ENCODE measurements at regions not wholly inside any gene's neighbourhood (a gene's known extent, or its start where the extent isn't known, plus 50 kb on each side); places are given as distances from the start of the nearest gene placed in this dataset.
"Not testable (repeated sequence)": the region's sequence is repeated elsewhere in the genome, so short reads cannot be mapped to it uniquely, and the experiment has no call there.

DNA sequence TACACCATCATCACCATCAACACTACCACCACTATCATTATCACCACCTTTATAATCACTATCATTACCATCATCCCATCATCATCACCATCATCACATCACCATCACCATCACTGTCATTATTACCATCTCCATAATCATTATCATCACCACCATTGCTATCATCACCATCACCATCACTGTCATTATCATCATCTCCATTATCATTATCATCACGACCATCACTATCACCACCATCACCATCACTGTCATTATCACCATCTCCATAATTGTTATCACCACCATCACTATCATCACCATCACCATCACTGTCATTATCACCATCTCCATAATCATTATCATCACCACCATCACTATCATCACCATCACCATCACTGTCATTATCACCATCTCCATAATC lies 279.6 kb upstream of the HS6ST1 start:
- not testable (repeated sequence) for DNase-seq (ENCODE audit: low read depth)

DNA sequence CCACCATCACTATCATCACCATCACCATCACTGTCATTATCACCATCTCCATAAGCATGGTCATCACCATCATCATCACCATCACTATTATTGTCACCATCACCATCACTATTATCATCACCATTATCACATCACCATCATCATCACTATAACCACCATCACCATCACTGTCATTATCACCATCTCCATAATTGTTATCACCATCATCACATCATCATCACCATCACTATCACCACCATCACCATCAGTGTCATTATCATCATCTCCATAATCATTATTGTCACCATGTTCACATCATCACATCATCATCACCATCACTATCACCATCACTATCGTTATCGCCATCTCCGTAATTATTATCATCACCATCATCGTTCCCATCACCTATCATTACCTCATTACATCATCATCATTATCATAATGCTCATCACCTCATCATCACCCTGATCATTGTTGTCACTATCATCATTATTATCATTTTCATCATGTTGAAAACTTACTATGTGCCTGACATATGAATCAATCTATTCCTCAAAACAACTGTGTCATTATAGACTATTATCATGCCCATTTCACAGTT lies 280.3 kb upstream of the HS6ST1 start:
- DNase-seq (ENCODE audit: low read depth), result no peak

DNA sequence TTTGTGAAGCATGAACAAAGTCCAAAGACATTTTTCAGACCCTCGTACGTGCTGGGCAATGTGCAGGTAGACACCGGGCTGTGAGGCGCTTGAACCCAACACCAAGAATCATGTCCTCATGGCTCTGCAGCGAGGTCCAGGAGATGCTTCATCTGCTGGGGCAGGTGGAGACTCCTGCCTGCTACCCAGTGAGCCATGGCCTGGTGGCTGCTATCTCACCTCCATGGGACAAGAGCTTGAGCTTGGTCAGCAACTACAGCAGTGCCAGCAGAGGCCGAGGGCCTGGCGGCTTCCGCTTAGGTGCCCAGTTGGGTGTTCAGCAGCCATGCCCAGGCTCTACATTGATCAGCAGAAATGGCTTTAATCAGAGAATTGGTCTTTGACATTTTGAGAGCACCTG lies 281.0 kb upstream of the HS6ST1 start:
- no peak for DNase-seq (ENCODE audit: low read depth)

DNA sequence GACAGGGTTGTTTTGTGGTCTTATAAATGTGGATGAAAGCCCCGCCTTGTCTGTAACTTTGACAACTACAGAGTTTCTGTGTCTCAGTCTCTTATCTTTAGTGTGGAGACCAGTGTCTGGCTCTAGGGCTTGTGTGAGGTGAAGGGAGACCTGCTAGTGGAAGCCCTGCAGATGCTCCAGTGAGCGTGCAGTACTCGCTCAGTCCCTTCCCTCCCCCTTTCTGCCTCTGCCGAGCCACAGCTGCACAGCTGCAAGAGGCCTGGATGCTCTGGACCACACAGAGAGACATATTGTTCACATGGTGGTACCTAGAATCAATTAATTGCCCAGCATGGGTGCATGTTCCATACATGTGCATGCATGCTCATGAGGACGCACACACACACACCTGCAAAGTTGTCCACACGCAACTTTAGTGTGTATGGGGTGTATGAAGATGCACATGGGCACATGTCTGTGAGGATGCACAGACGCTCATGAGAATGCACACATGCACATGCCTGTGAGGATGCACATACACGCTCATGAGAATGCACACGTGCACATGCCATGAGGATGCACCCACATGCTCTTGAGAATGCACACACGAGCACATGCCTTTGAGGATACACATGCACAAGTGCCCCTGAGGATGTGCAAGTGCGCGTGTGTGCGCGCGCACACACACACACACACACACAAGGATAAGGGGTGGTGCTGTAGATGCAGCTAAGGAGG lies 282.1 kb upstream of the HS6ST1 start:
- no peak for DNase-seq (ENCODE audit: low read depth)

GRCh38 chr2:128601298-128602037 lies 282.8 kb upstream of the HS6ST1 start:
- no peak for DNase-seq (ENCODE audit: low read depth)

DNA sequence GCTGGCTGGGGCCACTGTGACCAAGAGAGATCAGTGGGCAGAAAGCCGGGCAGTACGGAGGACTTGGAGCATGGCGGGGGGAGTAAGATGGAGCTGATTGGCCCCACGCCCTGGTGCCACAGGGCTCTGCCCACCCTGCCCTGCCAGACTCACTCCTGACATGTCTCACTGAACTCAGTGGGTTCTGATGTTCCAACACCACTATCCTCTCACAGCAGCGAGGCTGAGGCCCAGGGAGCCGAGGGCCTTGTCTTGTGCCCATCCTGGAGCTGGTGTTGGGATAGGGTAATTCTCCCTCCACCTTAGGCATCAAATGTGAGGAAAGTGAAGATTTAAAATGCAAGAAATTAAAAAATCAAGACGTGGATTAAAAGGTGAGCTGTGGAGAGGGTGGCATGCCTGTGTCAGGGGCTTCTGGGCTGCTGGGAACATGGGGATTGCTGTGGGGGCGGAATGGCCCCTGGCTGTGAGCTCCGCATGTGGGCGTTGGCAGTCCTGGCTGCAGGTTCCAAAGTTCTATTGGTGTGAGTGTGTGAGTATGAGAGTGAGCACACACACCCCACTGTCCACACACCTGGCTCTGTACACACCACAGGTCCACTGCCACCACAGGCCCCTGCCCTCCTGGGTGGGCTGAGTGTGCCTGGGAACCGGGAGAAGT lies 283.5 kb upstream of the HS6ST1 start:
- no peak for DNase-seq (ENCODE audit: low read depth)

GRCh38 chr2:128602699-128603101 lies 284.0 kb upstream of the HS6ST1 start:
- DNase-seq (ENCODE audit: low read depth), result no peak

DNA sequence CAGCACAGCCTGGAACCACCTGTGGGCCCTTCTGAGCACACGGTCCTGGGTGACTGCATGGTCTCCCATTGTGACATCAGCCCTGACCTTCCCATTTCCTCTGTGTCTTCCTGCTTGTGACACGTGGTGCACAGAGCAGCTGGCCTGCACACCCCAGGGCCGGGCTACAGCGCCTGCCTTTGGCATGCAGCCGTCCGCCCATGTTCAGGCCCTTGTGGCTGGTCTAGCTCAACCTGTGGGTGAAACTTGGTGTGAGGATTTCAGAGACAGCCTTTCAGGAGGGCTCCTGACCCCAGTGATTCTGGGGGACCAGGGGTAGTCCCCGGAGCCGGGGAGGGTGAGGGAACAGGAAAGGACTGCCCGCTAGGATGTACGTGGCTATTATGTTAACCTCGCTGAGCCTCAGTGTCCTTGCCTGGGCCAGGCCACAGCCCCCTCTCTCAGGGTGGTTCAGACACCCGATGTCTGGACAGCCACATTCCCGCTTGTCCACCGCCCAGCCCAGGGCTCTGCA lies 284.8 kb upstream of the HS6ST1 start:
- DNase-seq (ENCODE audit: low read depth), result no peak

GRCh38 chr2:128604045-128604444 lies 285.4 kb upstream of the HS6ST1 start:
- no peak for DNase-seq (ENCODE audit: low read depth)

DNA sequence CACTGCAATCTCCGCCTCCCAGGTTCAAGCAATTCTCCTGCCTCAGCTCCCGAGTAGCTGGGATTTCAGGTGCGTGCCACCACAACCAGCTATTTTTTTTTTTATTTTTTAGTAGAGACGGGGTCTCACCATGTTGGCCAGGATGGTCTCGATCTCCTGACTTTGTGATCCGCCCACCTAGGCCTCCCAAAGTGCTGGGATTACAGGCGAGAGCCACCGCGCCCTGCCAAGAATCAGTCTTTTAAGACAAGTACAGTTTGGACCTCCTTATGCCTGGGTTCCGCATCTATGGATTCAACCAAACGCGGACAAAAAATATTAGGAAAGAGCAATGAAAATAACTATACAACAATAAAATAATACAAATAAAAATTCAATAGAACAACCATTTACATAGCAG lies 285.9 kb upstream of the HS6ST1 start:
- not testable (repeated sequence) for DNase-seq (ENCODE audit: low read depth)

- no peak for DNase-seq (ENCODE audit: low read depth)
These were observed 286.8 kb upstream of the HS6ST1 start for GRCh38 chr2:128605421-128605820.

- DNase-seq (ENCODE audit: low read depth), result no peak
These were observed 287.3 kb upstream of the HS6ST1 start for GRCh38 chr2:128605931-128606330.

DNA sequence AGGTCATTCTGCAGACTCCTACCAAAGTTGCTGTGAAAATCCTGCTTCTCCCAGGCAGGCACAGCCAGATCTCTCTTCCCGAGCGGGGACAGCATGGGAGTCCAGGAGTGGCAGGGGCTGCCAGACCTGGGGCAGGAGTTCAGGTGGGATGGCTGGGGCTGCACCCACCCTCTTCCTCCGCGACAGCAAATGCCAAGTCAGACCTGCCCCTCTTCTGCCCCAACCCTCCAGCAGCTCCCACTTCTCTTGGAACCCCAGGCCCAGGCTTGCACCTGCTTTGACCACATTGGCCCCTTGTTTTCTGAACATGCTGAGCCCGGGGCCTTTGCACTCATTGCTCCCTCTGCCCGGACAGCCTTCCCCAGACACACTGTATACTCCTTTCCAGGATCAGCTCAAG lies 288.2 kb upstream of the HS6ST1 start:
- DNase-seq (ENCODE audit: low read depth), result no peak

DNA sequence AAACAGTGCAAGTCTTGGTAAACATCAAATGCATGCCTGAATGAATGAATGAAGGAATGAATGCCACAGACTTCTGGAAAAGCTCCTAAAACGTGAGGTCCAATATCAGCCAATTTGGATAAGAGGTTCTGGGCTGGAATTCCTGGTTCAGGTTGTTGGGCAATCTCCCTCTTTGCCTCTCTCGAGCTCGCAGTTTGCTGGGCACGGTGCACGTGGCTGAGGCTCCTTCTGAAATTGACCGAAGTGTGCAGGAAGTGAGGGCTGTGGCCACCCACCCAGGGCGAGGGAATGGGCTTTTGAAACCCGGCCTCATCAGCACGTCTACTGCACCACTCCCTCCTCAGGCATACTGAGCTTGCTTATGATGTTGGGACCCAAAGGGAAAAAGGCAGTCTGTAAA lies 288.8 kb upstream of the HS6ST1 start:
- DNase-seq (ENCODE audit: low read depth), result no peak

- DNase-seq (ENCODE audit: low read depth), result no peak
These were observed 289.3 kb upstream of the HS6ST1 start for GRCh38 chr2:128607911-128608506.

DNA sequence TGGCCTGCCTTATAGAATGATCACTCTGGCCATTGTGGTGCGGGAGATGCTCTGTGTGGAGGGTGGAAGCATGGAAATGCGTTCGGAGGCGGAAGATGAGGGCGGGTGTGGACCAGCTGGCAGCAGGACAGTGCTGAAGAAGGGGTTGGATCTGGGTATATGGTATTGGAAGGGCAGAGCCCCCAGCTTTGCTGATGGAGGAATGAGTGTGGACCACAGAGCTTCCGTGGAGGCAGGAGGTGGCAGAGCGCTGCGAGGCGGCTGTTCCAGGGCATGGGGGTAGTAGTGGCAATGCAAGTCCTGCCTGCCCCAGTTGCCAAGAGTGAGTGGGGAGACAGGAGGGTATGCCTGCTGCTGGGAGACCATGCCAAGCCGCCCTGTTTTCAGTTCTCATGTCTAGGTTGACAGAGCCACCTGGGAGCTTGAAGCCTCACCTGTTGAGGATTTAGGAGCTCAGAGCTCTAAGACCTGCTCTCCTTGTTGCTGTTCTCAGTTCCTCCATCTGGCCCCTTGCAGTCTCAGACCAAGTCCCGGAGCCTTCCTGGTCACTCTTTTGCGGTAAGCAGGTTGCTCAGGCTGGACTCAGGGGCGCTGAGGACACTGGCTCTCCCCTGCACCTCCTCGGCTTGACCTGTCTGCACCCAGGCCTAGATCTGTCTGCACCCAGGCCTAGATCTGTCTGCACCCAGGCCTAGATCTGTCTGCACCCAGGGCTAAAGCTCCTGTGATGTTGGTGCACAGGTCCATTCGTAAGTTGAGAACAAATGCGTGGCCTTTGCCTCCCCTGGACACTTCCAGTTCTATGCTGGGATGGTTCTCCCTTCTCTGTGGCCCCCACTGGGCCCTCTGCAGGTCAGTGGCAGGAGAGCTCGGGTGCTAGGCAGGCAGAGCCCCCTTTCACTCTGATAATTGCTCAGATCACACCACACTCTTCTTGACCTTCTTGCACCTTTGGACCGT lies 290.5 kb upstream of the HS6ST1 start:
- no peak for DNase-seq (ENCODE audit: low read depth)

DNA sequence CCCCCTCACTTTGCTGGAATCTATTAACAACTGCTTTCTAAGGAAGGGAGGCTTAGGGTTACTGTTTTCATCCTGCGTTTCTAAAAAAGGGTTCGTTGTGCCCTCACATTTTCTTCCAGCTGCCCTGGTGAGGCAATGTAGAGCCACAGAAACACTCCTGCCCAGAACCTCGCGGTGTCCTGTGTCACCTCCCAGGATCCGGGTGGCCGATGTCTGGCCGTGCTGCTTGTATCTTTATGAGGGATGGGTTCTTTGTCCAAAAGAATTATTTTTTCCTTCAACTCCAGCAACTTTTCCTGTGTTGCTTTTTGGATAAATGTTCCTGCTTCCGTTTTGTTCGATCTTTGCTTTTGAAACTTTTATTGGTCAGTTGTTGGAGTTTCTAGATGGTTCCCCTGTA lies 291.8 kb upstream of the HS6ST1 start:
- DNase-seq (ENCODE audit: low read depth), result no peak

DNA sequence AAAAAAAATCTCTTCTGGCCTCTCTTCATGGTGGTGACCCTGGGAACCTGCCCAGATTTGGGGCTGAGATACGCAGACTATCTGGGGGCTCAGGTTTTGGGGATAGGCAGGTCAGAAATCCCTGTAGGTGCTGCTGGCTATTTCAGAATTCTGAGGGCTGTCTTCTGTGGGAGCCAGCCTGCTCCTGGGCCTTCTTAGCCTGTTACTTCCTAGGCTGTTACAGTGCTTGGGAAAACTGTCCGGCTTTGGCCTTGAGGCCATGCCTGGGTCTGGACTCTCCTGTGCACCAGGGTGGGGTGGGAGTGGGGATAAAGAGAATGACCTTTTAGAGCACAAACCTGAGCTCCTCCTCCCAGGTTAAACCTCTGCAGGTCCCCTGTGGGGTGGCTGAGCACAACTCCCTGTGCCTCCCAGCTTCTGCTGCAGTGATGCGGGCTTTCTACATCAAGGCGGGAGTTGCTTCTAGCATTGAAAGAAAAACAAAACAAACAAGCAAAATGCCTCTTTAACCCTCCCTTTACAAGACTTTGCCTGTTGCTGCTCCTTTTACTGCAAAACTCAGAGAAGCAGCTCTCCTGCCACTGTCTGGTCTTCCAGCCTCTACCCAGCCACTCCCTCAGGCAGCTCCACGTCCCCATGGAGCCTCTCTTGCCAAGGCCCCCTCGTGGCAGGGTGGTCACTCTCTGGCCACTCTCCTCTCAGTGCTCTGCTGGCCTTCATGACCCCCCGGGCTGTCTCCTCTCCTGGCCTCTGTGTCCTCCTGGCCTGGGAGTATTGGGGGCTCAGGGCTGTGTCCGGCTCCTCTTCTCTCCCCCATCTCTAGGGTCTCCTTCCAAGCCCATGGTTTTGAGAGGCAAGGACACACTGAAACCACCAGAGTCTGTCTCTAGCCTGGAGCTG lies 293.0 kb upstream of the HS6ST1 start:
- DNase-seq (ENCODE audit: low read depth), result no peak

GRCh38 chr2:128612628-128613027 lies 294.0 kb upstream of the HS6ST1 start:
- DNase-seq (ENCODE audit: low read depth), result no peak

- DNase-seq (ENCODE audit: low read depth), result no peak
These were observed 294.7 kb upstream of the HS6ST1 start for GRCh38 chr2:128613351-128613750.
